ENCODE measurements at regions not wholly inside any gene's neighbourhood (a gene's known extent, or its start where the extent isn't known, plus 50 kb on each side); places are given as distances from the start of the nearest gene placed in this dataset.

DNA sequence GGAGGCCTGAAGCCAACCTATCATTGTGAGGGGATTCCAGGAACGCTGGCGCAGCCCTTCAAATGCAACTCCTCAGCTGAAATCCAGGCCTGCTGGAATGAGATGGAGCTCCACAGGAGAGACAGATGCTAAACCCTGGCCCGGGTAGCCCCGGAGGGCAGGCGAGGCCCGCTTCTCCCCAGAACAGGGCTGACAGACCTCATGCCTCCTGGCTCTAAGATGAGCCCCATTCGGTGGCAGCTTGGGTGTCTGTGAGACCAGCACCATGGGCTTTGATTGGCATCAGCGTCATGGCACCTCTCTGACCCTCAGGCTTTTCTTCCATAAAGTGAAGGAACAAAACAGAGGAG lies 382.2 kb downstream of the BCL11B start:
- no peak for DNase-seq (ENCODE audit: low read depth)

DNA sequence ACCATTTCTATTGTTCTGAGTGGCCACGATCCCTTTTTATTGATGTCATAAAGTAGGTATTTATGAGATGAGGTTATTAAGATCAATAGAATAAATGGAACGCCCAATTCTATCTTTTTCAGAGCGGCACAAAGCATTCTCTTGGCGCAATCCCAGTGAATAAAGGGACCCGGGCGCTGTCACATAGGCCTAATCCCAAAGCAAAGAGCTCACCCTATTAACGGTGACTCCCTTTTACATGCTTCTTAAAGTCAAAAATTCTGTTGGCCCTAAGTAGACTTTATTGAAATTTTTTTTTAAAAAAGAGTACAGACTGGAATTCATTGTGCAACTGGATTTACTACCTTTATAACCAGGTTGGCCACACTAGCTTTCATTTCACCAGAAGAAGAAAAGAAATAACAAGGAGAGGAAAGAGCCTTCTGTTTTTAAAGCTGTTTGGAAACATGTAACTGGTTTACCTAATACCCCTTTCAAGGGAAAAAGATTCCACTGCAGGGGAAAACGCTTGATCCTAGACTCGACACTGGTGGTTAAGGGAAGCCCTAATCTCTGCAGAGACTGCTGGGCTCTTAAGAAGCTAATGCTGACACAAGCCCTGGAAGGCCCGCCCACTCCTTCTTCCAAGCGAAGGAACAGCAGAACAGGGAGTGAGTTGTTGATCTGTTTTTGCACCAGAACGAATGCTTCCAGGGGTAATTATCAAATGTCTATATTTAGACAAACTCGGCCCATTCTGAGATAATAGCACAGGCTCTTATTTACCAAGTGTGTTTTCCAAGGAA lies 381.2 kb downstream of the BCL11B start:
- no peak for DNase-seq (ENCODE audit: low read depth)

DNA sequence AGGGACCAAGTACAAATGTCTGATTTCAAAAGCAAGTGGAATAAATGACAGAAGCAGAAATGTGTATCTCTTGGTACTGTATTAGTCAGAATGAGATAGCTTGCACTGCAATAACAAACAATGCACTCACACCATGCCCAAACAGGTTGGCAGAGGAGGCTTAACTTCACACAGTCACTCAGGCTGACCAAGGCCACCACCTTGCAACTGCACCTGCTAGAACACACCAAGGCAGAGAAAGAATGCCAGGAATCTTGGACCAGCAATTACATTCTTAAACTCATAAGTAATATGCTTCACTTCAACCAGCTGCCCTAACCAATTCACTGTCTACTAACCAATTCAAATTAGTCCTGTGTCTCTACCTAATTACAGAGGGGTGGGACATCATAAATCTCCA lies 378.3 kb downstream of the BCL11B start:
- DNase-seq (ENCODE audit: low read depth) = no peak

DNA sequence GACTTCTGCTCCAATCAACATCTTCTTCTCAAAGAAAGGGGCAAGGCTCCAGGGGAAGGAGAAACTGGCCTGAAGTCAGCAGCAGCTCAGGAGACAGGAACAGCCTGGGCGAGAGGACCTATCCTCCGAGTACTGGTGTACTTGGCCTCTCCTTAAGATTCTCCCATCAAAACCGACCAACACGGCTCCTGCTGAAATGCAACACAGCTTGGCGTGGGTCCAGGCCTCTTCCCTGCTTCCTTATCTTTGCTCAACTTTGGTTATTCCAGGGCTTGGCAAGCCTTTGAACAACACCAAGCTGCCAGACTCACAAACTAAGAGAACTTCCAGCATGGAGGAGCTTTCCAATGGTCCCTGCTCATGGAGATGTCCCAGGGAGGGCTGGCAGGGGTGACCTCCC lies 377.4 kb downstream of the BCL11B start:
- DNase-seq (ENCODE audit: low read depth) = no peak

DNA sequence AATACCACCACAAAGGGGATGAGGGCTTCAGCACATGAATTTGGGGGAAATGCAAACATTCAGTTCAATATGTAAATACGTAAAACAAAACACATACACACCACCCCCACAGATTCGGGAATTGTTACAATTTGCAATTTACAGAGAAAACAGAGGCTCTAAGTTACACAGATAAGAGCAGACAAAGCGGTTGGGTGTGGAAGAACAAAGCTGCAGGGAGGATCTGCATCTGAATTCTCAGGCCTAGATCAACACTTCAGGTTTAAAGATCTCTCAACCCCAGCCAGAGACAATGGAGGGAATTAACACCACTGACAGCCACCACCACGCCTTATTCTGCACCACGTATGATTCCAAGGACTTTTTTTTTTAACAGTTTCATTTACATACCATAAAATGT lies 375.5 kb downstream of the BCL11B start:
- no peak for DNase-seq (ENCODE audit: low read depth)

DNA sequence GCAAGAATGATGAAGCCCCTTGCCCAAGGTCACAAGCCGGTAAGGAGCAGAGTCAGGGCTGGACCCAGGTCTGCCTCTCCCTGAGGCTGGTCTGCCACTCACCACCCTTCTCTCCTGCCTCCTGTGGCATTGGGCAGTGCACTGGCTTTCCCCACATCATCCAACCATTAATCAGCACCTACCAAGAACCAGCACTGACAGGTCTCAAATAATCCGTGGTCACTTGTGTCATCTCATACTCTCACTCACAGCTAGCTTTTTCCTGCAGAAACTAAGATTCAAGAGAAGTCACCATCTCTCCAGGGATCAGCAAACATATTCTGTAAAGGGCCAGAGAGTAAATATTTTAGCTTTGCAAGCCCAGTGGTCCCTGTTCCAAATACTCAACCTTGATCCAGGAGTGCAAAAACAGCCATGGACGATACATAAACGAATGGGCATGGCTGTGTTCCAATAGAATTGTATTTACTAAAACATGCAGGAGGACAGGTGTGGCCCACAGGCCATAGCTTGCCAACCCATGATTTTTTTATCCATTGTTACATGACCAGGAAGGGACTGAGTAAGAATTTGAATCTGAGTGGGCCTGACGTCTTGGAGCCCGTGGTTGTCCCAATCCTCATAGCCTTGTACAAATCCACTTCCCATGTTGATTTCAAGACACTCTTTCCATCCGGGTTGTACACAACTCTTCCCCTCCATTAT lies 374.2 kb downstream of the BCL11B start:
- no peak for DNase-seq (ENCODE audit: low read depth)

DNA sequence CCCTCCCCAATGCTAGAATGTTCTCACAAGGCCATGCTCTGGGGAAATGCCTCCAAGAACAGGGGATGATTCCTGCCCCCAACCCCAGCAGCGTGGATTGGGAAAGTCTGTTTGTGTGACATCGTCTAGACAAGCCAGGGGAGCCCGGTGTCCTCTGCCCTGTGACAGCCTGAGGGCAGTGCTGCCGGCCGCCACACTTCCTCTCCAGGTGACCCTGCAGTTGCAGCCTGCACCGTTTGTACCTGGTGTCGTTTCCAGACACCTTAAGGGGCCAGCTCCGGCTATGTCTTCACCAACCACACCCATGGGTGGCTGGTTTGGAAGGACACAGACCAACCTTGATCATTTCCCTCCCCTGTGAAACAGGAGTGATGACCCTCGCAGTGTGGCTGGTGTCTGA lies 372.6 kb downstream of the BCL11B start:
- no peak for DNase-seq (ENCODE audit: low read depth)

DNA sequence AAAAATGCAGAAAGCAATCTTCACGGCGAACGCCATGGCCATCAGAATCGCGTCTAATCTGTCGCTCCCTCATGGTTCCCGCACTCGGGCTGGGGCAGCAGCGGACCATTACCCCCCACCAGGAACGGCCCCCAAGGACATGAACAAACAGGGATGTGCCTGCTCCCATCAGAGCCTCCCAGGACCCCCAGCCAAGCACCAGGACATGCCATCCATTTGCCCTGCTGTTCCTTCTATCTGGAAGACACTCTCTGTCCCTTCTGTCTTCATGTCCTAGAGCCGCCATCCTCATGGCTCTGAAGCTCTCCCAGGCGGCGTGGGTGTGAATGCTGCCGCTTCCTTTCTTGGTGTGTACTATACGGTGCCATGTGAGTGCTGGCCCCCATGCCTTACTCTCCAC lies 371.8 kb downstream of the BCL11B start:
- no peak for DNase-seq (ENCODE audit: low read depth)

DNA sequence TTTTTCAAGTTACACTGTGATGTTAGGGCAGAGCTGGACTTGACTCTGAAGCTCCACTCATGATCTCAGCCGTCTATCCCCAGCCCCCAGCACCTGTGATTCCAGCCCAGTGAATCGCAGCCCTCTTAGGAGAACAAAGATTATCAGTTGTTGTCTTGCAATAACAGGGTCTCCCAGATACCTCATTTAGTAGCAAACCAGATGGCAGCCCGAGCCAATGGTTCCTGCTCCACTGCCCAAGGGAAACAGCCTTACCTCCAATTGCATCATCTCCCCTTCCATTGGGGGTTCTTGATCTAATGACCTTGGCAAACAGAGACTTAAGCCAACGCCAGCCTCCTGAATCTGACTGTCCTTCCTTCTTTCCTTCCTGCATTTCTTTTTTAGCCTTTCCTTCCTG lies 371.2 kb downstream of the BCL11B start:
- DNase-seq (ENCODE audit: low read depth) = no peak

DNA sequence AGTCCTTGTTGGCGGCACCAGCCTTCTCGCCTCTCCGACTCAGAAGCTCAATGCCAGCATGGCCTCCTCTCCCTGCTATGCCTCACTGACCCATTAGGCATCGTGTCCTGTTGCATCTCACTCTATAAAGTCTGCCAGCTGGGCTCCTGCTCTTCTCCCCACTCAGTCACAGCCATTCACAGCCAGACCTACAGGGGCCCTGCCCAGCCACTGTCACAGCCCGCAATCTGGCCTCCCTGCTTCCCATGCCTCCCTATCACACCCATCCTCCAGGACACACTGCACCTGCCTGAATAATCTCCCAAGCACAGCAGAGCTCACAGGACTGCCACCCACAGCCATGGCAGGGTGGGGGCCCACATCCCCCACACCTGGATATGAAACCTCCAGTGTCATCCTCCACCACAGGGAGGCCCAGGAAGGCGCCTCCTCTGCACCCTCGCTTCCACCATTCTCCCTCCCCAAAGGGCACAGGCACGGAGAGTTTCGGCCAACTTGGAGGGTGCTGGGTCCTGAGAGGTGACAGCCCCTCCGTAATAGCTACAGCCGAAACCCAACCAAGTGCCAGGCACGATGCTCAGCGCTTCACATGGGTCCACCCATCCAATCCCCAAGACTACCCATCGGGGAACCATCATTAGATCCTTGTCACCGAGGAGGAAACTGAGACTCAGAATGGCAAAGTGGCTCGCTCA lies 370.3 kb downstream of the BCL11B start:
- DNase-seq (ENCODE audit: low read depth) = no peak

DNA sequence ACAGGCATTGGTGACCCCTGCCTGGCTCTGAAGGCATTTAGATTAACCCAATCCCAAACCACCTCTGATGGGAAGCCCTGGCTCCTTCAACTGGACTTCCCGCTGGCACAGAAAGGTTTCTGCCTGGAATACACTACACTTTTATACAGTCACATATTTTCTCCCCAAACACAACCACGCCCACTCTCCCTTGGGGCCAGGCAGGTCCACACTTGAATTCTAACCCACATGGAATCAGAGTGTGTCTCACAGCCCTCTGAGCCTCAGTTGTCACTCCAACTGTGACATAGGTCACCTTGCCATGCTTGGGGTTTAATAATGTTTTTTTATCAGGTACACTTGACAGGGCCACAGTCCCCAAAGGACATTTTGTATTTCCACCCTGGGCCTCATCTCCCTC lies 368.6 kb downstream of the BCL11B start:
- no peak for DNase-seq (ENCODE audit: low read depth)

DNA sequence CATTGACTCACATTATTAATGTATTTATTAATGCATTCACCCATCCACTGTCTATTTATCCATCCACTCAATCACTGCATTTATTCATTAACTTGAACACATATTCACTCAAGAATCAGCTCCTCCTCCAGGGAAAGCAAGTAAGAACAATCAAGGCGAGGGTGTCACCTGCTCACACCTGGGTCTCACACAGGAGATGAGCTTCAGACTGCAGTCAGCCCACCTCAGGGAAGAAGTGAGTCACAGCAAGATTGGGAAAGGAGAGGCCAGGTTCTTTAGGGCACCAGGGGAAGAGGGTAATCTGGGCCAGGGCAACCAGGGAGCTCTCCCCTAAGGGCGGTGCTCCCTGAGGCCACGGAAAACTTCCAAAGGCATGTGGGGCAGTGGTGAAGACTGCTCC lies 367.3 kb downstream of the BCL11B start:
- DNase-seq (ENCODE audit: low read depth) = no peak

DNA sequence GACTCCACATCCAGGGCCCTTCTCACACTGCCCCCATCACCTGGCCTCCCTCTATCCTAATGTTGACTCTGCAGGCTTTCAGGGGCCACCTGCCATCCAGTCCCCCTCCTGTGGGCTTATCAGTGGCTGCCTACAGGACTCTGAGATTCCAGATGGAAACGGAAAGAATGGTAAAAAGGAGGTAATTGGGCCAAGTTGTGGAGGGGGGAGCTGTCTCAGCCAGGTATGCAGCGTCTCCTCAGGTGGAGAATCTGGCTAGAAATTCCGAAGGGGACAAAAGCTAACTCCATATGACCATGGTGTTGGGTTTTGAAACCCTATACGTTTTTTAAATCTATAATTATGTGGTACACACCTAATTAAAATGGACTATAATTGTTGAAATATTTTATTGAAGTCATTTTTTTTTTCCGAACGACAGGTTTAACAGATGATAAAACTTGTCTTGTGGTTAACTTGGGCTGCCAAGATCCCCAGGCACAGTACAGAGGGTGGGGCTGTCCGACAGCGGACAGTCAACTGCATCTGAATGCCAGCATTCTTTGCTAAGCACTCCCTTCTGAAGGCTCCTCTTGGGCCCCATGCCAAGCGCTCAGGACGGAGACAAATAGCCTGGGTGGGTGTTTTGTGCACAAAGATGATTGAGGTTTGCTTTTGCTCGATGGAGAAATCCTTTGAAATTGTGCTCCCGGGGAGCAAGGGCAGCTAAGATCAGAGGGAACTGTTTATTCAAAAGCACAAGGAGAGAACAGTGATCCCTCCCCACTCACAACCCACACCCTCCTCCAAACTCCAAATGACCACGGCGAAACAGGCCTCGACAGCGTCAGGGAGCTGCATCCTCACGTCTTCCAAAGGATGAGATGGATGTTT lies 365.6 kb downstream of the BCL11B start:
- no peak for DNase-seq (ENCODE audit: low read depth)

DNA sequence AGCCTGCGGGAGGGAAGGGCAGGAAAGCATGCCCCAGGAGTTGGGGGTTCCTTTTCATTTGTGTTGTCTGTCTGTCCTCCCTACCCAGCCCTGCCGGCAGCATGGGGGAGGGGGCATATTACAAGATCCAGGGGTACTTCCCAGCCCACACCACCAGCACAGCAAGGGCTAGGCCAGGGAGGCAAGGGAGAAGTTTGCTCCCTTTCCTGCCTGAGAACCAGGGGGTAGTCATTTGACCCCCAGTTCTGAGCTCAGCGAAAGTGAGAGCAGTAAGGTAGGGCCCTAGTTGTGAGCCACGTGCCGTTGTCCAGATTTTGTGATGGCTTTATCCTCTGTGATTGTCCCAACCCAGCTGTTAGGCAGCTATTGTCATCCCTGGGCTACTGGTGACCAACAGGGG lies 364.7 kb downstream of the BCL11B start:
- DNase-seq (ENCODE audit: low read depth) = no peak

DNA sequence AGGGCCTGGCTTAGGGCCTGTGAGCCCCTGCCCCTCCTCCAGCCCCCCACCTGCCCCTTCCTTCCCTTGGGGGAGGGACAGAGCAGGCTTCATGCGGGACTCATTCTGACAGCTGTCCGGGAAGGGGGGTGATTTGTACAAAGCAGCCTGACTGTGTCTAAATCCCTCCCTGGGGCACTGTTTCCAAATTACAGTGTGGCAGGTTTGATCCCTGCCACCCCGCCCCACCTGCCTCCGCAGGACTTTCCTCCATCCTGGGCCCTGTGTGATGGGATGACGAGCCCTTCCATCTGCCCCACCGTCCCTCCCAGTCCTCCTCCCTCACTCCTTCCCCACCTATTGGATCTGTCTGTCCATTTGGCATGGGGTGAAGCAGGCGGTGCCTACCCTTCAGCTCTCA lies 363.9 kb downstream of the BCL11B start:
- DNase-seq (ENCODE audit: low read depth) = no peak

DNA sequence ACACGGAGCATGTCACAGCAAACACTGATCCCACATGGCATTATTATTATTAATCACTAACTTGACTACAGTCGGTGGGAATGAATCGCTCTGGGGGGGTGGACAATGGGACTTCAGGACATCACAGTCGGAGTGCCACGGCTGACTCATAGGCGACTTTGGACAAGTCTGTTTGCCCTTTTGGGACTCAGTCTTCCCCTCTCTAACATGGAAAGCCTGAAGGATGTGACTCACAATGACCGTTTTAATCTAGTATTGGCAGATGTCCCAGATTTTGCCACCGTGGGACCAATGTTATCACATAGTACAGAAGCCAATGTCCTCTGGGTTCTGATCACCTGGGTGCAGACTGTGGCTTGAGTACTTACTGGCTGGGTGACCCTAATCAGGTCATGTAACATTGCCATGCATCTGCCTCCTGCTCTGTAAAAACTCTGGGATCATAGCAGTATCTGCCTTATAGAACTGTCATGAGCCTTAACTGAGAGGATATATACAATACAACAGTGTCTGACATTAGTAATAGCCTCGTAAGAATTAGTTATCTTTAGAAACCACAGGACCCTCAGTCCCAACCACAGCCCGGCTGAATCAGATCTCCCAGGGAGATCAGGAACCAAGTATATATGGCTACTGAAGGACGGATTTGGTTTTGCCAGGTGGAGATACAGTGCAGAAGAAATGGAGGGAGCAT lies 362.6 kb downstream of the BCL11B start:
- no peak for DNase-seq (ENCODE audit: low read depth)

DNA sequence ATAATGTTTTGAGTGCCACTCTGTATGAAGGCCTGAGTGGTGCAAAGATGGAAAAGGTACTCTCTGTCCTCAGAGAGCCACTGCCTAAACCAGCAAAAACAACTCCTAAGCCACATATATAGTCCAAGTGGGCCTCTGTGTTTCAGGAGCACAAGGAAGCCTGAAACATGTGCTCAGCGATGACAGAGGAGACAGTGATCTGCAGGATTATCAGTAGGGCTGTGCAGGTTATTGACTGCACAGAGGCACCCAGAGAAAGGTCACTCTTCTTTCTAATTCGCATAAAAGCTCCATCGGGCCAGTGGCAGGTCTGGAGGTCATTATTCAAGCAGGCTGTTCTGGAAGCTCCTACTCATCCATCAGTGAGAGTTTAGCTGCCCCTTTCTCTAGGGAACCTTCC lies 361.9 kb downstream of the BCL11B start:
- no peak for DNase-seq (ENCODE audit: low read depth)

DNA sequence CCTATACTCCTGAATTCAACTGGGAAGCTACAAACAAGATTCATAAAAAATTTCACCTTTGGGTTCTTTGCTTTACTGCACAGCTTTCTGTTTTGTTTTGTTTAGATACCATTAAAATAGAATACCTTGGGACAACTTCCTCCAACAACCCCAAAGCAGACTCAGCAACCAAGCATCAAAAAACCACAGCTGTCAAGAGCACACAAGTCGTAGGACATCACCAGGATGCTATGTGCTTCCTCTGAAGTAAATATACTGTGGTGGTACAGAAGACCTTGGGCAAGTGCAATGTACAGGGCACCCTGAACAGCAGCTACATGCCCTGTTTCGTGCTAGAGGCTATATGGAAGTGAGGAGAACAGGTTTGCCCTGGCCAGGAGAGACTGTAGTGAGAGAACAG lies 359.3 kb downstream of the BCL11B start:
- no peak for DNase-seq (ENCODE audit: low read depth)

DNA sequence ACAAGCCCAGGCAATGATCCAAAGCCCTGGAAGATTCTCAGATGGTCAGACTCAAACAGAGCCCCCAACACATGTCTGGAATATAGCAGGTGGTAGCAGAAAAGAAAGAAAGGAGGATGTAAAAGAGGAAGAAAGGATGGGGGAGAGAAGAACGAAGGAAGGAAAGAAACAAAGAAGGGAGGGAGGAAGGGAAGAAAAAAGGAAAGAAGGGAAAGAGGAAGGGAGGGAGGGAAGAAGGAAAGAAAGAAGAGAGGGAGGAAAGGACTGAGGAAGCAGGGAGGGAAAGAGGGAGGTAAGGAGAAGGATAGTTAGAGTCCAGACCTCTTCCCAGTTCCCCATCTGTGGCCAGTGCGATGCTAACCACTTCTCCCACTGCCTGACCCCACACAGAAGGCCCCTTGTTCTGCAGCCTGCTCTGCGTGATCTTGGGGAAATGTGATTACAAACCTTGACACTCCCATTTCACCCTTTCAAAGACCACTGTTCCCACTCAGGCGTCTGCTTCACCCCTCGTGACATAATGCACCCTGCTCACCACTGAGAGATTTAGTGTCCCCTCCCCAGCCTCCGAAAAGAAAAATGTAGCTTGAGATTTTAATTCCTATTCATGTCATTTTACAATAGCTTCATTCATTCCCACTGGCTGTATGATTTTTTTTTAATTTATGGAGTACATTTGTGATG lies 357.9 kb downstream of the BCL11B start:
- DNase-seq (ENCODE audit: low read depth) = no peak

DNA sequence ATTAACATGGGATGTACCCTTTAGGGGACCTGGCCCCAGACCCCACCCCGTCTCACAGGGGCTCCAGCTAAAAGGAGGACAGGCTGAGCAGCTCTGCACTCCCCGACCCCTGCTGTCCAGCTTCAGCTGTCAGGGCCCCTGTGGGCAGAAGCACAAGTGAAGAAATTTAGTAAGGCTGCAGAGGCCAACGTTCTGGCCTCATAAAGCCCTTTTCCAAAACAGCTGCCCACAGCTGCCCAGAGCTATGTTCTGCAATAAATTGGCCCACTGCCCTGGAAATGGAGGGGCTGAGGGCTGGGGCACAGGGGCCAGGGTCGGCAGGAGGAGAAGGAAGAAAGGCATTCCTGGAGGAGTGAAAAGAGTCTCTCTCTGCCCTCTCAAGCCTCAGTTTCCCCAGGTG lies 357.1 kb downstream of the BCL11B start:
- no peak for DNase-seq (ENCODE audit: low read depth)

DNA sequence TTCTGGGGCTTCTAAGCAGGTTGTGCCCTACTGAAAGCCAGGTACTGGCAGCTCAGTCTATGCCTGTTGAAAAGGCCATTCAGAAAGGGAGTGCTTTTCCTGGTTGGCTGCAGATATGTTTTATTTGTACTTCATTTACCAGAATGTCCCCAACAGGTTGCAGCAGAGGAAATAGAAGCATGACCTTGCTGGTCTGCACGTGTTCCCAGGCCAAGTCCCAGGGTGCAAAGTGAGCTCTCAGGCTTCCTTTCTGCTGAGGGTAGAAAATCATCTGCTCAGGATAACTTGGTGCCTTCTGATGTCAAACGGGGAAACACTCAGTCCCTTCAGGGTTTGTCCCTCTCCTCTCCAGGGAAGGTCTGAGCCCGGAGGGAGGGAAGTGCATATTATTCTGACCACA lies 356.4 kb downstream of the BCL11B start:
- DNase-seq (ENCODE audit: low read depth) = no peak

Measured in stimulated activated CD8-positive, alpha-beta memory T cell treated with anti-CD3 and anti-CD28 coated beads, Interleukin-4, amount 100 ng/mL, for 24 hours (primary cell).